K562 (cell line): ENCODE measurements at regions not wholly inside any gene's neighbourhood (a gene's known extent, or its start where the extent isn't known, plus 50 kb on each side); places are given as distances from the start of the nearest gene placed in this dataset.
A peak's percentile ranks its signal among the peaks of the same experiment; 100 is the strongest.

Source experiments
- ATAC-seq: fragments of 200-7000 bp; cut with Tn5 transposase; 3 replicates; pipeline ENCODE4 v1.9.1; 2020; ENCODE audit warnings: moderate library complexity
- BruUV-seq: library from RNA; stranded (reverse); fragments of 400-500 nt; replicated peaks from 2 replicates; lab custom pipeline; 2021; lab: Mats Ljungman, UMichigan
- CTCF ChIA-PET: fragments of 300-600 bp; formaldehyde crosslinking; extraction: SDS; loops from one replicate; lab custom pipeline; 2021; ENCODE audit warnings: low intra/inter-chr PET ratio; lab: Yijun Ruan, JAX
- POLR2A ChIA-PET: fragments of 300-600, 350-650 bp; sonication (Branson Sonifier 250); formaldehyde crosslinking; extraction: SDS; loops from one replicate; lab custom pipeline; 2021; ENCODE audit warnings: antibody characterized with exemption, inconsistent platforms; lab: Yijun Ruan, JAX
- DNase-seq, 4 experiments: peaks; one replicate each; pipeline versions ENCODE4 v3.0.0 to v3.0.0-alpha.2; 2011 to 2018; ENCODE audit warnings: low spot score in 3 of 4, mixed read lengths in 3 of 4; ENCODE audit errors: extremely low read depth in 1 of 4
- FAIRE-seq: peaks from 2 replicates; lab custom pipeline; 2011; peaks lifted over from hg19 to GRCh38; lab: Jason Lieb, UNC
- H2AFZ ChIP-seq: 2 replicates; pipeline ENCODE4 v1.6.0; 2011; ENCODE audit warnings: low read depth, low read length, control low read depth, inconsistent platforms
- H3K27ac ChIP-seq: fragments of 200-600 bp; 3 replicates; pipeline ENCODE4 v1.8.0; 2011; ENCODE audit warnings: low read depth, mild to moderate bottlenecking, control low read depth, inconsistent platforms, low read length, moderate library complexity, mixed read lengths; ENCODE audit errors: extremely low read depth
- H3K27me3 ChIP-seq, 2 experiments: fragments of 300-600 bp in 1 of 2; 2 replicates in 1 of 2; 3 replicates in 1 of 2; pipeline versions ENCODE4 v1.6.0 to v1.8.0; 2011; ENCODE audit warnings: inconsistent platforms in 2 of 2, low read length in 2 of 2, mild to moderate bottlenecking in 1 of 2, mixed read lengths in 1 of 2, moderate library complexity in 1 of 2; ENCODE audit not compliant: control insufficient read depth in 2 of 2, insufficient read depth in 2 of 2
- H3K36me3 ChIP-seq: fragments of 300-600 bp; 3 replicates; pipeline ENCODE4 v1.8.0; 2011; ENCODE audit warnings: mild to moderate bottlenecking, low read length, inconsistent platforms; ENCODE audit not compliant: control insufficient read depth, insufficient read depth
- H3K4me1 ChIP-seq, 2 experiments: fragments of 200-600 bp in 1 of 2; replicated peaks in 1 of 2; 2 replicates in 1 of 2; 3 replicates in 1 of 2; pipeline versions ENCODE4 v1.5.1 to v1.8.0; 2011; ENCODE audit warnings: inconsistent platforms in 2 of 2, low read length in 2 of 2, mild to moderate bottlenecking in 1 of 2, mixed read lengths in 1 of 2, moderate library complexity in 1 of 2; ENCODE audit not compliant: control insufficient read depth in 2 of 2, insufficient read depth in 2 of 2
- H3K4me2 ChIP-seq: 2 replicates; pipeline ENCODE4 v1.6.1; 2011; ENCODE audit warnings: low read length, control low read depth, inconsistent platforms, mixed read lengths; ENCODE audit not compliant: insufficient read depth
- H3K4me3 ChIP-seq: fragments of 200-600 bp; sonication (generic), shearing (Covaris generic); 2 replicates; pipeline ENCODE4 v1.5.1; 2016; ENCODE audit warnings: control low read depth, inconsistent platforms
- H3K79me2 ChIP-seq: fragments of 200-600 bp; 3 replicates; pipeline ENCODE4 v1.8.0; 2011; ENCODE audit warnings: low read length, inconsistent platforms; ENCODE audit not compliant: control insufficient read depth, insufficient read depth
- H3K9ac ChIP-seq, 2 experiments: 2 replicates each; pipeline versions ENCODE4 v1.6.0 to v1.6.1; 2011; ENCODE audit warnings: low read depth in 2 of 2, low read length in 2 of 2, control low read depth in 1 of 2, inconsistent platforms in 1 of 2, mild to moderate bottlenecking in 1 of 2, mixed read lengths in 1 of 2; ENCODE audit not compliant: insufficient read depth in 1 of 2
- H3K9me1 ChIP-seq: one replicate; pipeline ENCODE4 v1.6.0; 2011; ENCODE audit warnings: inconsistent platforms, mild to moderate bottlenecking, low read length, moderate library complexity; ENCODE audit not compliant: control insufficient read depth, insufficient read depth
- H3K9me3 ChIP-seq: replicated peaks from 2 replicates; pipeline ENCODE4 v1.5.1; 2011; ENCODE audit warnings: low read depth, low read length, inconsistent platforms; ENCODE audit not compliant: control insufficient read depth, insufficient read depth
- H4K20me1 ChIP-seq: replicated peaks from 2 replicates; pipeline ENCODE4 v1.6.1; 2011; ENCODE audit warnings: low read length, inconsistent platforms, mixed read lengths; ENCODE audit not compliant: control insufficient read depth, insufficient read depth
- ATF3 ChIP-seq, 2 experiments: fragments of 450-650 bp in 1 of 2; sonication (generic) in 1 of 2; formaldehyde crosslinking in 1 of 2; IDR thresholded peaks in 1 of 2; conservative IDR thresholded peaks in 1 of 2; 2 replicates each; pipeline versions ENCODE4 v1.6.1 to v1.8.1; 2016 to 2023; ENCODE audit warnings: mild to moderate bottlenecking in 2 of 2, moderate library complexity in 2 of 2, inconsistent platforms in 1 of 2, missing genetic modification reagents in 1 of 2
- CAMTA2 ChIP-seq: fragments of 250-450 bp; sonication (Bioruptor Pico); conservative IDR thresholded peaks from 2 replicates; pipeline ENCODE4 v1.5.1; 2022
- CEBPB ChIP-seq: fragments of 450-650 bp; IDR thresholded peaks from 2 replicates; pipeline ENCODE4 v1.6.1; 2016; ENCODE audit warnings: missing genetic modification characterization, missing compliant biosample characterization
- CHD1 ChIP-seq: fragments of 200-600 bp; sonication (generic); IDR thresholded peaks from one replicate; pipeline ENCODE4 v1.6.1; 2012; ENCODE audit warnings: mild to moderate bottlenecking, moderate library complexity, low read length, inconsistent platforms
- HMGXB4 ChIP-seq: sonication (generic); formaldehyde crosslinking; IDR thresholded peaks from 2 replicates; pipeline ENCODE4 v1.8.1; 2023; ENCODE audit warnings: mild to moderate bottlenecking, missing genetic modification reagents
- NCOA4 ChIP-seq: fragments of 450-650 bp; IDR thresholded peaks from 2 replicates; pipeline ENCODE4 v1.6.1; 2018; ENCODE audit warnings: mild to moderate bottlenecking; ENCODE audit not compliant: partially characterized antibody
- RBM15 ChIP-seq: fragments of 200-400 bp; formaldehyde crosslinking; IDR thresholded peaks from 2 replicates; pipeline ENCODE4 v1.6.1; 2018; ENCODE audit warnings: mild to moderate bottlenecking, low read length, moderate library complexity; ENCODE audit not compliant: insufficient read depth
- RBM25 ChIP-seq: fragments of 200-400 bp; formaldehyde crosslinking; IDR thresholded peaks from 2 replicates; pipeline ENCODE4 v1.6.1; 2018; ENCODE audit warnings: low read length, low read depth, moderate library complexity; ENCODE audit not compliant: severe bottlenecking
- STAT5B ChIP-seq: fragments of 250-450 bp; sonication (Bioruptor Pico); IDR thresholded peaks from 2 replicates; pipeline ENCODE4 v1.8.0; 2021; ENCODE audit warnings: mild to moderate bottlenecking, inconsistent platforms
- WGBS: fragments of 100-300 bp; shearing (Covaris generic); methylation state at CpG from one replicate; pipeline ENCODE4 v1.1.6; 2016; ENCODE audit warnings: low coverage, mixed read lengths; ENCODE audit not compliant: insufficient coverage; ENCODE audit errors: missing lambda C conversion rate; 5-methylcytosine and 5-hydroxymethylcytosine counted together
- in situ Hi-C: fragments of 300-500 bp; cut with MboI; formaldehyde crosslinking; loops from 4 replicates; pipeline ENCODE4 v1.15.0; 2018; ENCODE audit warnings: inconsistent platforms, mixed read lengths
- intact Hi-C: fragments of 100-400 bp; cut with micrococcal nuclease; formaldehyde crosslinking; loops from 2 replicates; pipeline ENCODE4 v1.14.2; 2022
- TF ChIP-seq, protein P1 (sequence below): fragments of 200-800 bp; sonication (Bioruptor generic); IDR thresholded peaks from 2 replicates; pipeline ENCODE4 v1.6.1; 2017; ENCODE audit warnings: missing genetic modification characterization, missing compliant biosample characterization
- TF ChIP-seq, protein P2 (sequence below): fragments of 450-650 bp; IDR thresholded peaks from 2 replicates; pipeline ENCODE4 v1.6.1; 2018; ENCODE audit warnings: mild to moderate bottlenecking, low read depth; ENCODE audit not compliant: partially characterized antibody

GRCh38 chr10:130631142-130632096 lies 495.2 kb downstream of the GLRX3 start:
- ChIA-PET POLR2A (no interaction called here), CTCF (no interaction called here)
- H3K9me1 ChIP-seq = no peaks in the 10 kb centered on the region
- no peaks in the 10 kb centered on the region for H3K9me3 ChIP-seq
- no peak; the same call in 2 of the 3 replicates for ATAC-seq
- no TSS peak for BruUV-seq
- WGBS = 4% methylated on average over 10 of the region's 10 CpGs
- peak overlapping the region; percentile 32; the same call in 1 of the 2 replicates for H2AFZ ChIP-seq
- no peaks in the 10 kb centered on the region for H3K27me3 ChIP-seq
- intact Hi-C loops = no loop called here
- H3K4me2 ChIP-seq = no peak overlapping the region
- H3K4me1 ChIP-seq = no peaks in the 10 kb centered on the region
- no peak overlapping the region for H3K4me3 ChIP-seq
- no peaks in the 10 kb centered on the region for H3K36me3 ChIP-seq
- H3K27ac ChIP-seq = peak overlapping the region; percentile 49; the same call in 1 of the 3 replicates
- H4K20me1 ChIP-seq = no peaks in the 10 kb centered on the region
- DNase-seq = peak in 2 of 4 experiments; percentile 8 to 14
- H3K79me2 ChIP-seq = no peaks in the 10 kb centered on the region
- no peak for FAIRE-seq
- H3K9ac ChIP-seq = no peak overlapping the region
- in situ Hi-C loops = no loop called here
- TF ChIP-seq CAMTA2 (CRISPR knock-in tag) (no peak), RBM25 (no peak), NCOA4 (no peak), CEBPB (tag) (no peak), RBM15 (no peak), CHD1 (no peak), HMGXB4 (no peak), ATF3 (IDR thresholded peaks at IDR 0.05) (no peak), ATF3 (CRISPR knock-in tag; conservative IDR thresholded peaks at IDR 0.05) (no peak), STAT5B (no peak)
- TF ChIP-seq, protein P1, sequence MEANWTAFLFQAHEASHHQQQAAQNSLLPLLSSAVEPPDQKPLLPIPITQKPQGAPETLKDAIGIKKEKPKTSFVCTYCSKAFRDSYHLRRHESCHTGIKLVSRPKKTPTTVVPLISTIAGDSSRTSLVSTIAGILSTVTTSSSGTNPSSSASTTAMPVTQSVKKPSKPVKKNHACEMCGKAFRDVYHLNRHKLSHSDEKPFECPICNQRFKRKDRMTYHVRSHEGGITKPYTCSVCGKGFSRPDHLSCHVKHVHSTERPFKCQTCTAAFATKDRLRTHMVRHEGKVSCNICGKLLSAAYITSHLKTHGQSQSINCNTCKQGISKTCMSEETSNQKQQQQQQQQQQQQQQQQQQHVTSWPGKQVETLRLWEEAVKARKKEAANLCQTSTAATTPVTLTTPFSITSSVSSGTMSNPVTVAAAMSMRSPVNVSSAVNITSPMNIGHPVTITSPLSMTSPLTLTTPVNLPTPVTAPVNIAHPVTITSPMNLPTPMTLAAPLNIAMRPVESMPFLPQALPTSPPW = no peak
- TF ChIP-seq, protein P2, sequence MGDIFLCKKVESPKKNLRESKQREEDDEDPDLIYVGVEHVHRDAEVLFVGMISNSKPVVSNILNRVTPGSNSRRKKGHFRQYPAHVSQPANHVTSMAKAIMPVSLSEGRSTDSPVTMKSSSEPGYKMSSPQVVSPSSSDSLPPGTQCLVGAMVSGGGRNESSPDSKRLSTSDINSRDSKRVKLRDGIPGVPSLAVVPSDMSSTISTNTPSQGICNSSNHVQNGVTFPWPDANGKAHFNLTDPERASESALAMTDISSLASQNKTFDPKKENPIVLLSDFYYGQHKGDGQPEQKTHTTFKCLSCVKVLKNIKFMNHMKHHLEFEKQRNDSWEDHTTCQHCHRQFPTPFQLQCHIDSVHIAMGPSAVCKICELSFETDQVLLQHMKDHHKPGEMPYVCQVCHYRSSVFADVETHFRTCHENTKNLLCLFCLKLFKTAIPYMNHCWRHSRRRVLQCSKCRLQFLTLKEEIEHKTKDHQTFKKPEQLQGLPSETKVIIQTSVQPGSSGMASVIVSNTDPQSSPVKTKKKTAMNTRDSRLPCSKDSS = no peak
